C4-2B (cell line): ENCODE measurements at regions not wholly inside any gene's neighbourhood (a gene's known extent, or its start where the extent isn't known, plus 50 kb on each side); places are given as distances from the start of the nearest gene placed in this dataset.
"Not testable (repeated sequence)": the region's sequence is repeated elsewhere in the genome, so short reads cannot be mapped to it uniquely, and the experiment has no call there.

Source experiments
- H3K27ac ChIP-seq: fragments of 450-650 bp; 2 replicates; pipeline ENCODE4 v1.5.1; 2017
- ZFX ChIP-seq: fragments of 450-650 bp; IDR thresholded peaks from 2 replicates; pipeline ENCODE4 v1.6.1; 2017
- TF ChIP-seq, protein P1 (sequence below): fragments of 450-650 bp; conservative IDR thresholded peaks from 2 replicates; pipeline ENCODE4 v1.5.1; 2017; ENCODE audit warnings: mild to moderate bottlenecking

GRCh38 chr3:193030276-193030675, 112.6 kb upstream of the MB21D2 start:
- TF ChIP-seq, protein P1, sequence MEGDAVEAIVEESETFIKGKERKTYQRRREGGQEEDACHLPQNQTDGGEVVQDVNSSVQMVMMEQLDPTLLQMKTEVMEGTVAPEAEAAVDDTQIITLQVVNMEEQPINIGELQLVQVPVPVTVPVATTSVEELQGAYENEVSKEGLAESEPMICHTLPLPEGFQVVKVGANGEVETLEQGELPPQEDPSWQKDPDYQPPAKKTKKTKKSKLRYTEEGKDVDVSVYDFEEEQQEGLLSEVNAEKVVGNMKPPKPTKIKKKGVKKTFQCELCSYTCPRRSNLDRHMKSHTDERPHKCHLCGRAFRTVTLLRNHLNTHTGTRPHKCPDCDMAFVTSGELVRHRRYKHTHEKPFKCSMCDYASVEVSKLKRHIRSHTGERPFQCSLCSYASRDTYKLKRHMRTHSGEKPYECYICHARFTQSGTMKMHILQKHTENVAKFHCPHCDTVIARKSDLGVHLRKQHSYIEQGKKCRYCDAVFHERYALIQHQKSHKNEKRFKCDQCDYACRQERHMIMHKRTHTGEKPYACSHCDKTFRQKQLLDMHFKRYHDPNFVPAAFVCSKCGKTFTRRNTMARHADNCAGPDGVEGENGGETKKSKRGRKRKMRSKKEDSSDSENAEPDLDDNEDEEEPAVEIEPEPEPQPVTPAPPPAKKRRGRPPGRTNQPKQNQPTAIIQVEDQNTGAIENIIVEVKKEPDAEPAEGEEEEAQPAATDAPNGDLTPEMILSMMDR, result no peak
- TF ChIP-seq ZFX, result no peak
- no peak overlapping the region for H3K27ac ChIP-seq

DNA sequence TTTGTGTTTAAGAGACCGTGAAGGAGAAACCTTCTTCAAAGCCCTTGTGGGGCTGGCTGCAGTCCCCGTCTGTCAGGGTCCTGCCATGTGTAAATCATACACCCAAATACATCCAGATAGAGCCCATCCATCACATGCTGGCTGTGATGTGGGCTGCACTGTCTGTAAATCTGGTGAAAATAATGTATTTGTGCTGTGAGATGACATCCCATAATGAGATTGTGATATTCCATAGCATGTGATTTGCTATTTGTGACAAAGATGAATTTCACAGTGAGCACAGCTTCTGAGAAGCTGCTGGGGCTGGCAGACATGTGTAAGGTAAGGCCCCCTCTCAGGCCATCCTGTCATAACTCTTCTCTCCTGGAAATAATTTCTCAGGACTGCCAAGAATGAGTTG, 114.3 kb upstream of the MB21D2 start:
- no peak overlapping the region for H3K27ac ChIP-seq
- no peak for TF ChIP-seq ZFX
- TF ChIP-seq, protein P1, result no peak

DNA sequence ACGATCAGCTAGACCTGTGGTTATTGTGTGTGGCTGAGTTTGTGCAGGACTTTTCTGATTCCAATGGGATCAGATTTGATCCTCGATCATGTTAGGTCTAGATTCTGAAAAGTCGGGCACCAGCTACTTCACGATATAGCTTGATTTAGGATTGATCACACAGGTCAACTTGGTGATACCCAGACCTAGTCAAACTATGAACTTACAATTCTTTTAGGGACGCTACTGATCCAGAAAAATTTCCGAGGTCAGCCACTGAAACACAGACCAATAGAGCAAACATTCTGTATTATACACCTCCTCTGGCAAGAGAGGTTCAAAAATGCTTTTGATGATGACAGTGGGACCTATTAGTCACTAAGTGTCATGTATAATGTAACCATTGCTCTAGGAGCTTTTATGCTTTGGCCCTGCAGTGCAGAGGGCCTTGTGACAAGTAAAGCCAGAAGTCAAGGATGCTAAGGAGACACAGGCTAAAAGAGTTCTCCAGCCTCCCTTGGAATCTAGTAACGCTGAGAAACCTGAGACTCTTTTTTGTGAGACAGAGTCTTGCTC, 115.6 kb upstream of the MB21D2 start:
- no peak overlapping the region for H3K27ac ChIP-seq
- no peak for TF ChIP-seq ZFX
- TF ChIP-seq, protein P1, result no peak

- H3K27ac ChIP-seq, result not testable (repeated sequence)
These were observed 120.2 kb upstream of the MB21D2 start for GRCh38 chr3:193037828-193038227.

DNA sequence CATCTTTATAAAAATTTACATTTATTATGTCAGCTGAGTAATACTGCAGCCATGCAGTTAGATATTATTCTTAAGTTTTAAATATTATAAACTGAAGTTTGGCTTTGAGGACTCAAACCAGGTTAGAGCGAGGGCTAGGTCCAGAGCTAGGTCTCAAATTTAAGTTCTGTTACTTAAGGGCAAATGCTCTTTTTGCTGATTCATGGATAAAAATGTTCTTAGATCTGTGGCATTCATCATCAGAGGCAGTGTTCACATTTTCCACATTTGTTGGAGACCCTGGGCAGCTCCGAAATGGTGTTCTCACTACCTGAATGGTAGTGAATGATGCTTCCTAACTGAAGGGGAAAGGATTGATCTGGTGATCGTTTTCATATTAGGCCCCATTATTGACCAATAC, 121.4 kb upstream of the MB21D2 start:
- no peak for TF ChIP-seq ZFX
- TF ChIP-seq, protein P1, result no peak
- no peak overlapping the region for H3K27ac ChIP-seq

DNA sequence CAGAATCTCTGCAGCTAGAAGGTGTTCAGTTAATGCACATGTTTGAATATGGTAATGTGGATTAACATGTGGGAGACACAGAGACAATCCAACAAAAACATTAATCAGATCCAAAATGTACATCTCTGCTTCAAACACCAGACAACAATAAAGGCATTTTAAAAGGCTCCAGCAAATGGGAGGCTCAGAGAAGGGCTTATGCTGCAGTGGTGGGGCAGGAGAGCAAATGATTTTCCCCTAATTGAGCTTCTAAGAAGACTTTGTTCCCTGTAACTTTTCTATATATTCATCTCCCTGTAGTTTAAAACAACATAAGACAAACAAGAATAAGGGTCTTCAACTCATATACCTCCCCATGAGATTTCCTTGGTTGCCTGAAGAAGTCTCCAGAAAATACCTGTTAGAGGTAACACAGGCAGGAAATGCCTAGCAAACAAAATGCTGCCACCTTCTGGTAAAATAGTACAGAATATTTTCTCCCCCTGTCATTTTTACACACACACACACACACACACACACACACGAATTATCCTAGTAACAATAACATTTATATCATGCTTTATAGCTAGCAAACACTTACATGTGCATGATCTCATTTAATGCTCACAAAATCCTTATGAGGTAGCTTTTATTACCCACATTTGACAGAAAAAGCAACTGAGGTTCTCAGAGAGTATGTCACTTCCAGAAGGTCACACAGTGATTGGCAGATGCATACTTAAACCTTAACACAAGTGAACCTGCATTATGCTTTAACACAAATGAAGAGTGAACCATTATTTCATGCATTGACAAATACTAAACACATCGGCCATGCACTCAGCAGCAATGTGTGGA, 123.4 kb upstream of the MB21D2 start:
- TF ChIP-seq, protein P1, result peak; percentile 81
- TF ChIP-seq ZFX, result no peak
- no peak overlapping the region for H3K27ac ChIP-seq

DNA sequence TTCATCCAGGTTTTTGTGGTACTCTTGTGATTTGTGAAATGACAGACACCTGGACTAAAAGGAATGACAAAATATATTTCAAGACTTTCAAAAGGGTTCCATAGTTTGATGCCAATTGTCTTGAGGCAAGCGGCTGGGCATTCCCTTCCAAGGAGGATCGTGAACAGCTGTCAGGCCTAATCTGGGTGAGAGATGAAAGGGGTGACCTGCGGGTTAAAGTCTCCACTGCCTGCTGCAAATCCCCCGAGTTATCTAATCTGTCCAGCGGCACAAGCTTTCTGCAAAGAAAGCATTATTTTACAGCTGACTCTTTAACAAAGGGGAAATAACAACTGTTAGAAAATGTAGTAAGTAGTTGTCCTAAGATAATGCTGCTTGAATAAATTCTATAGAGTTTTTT, 128.7 kb upstream of the MB21D2 start:
- TF ChIP-seq, protein P1, result no peak
- TF ChIP-seq ZFX, result no peak
- H3K27ac ChIP-seq, result no peak overlapping the region

DNA sequence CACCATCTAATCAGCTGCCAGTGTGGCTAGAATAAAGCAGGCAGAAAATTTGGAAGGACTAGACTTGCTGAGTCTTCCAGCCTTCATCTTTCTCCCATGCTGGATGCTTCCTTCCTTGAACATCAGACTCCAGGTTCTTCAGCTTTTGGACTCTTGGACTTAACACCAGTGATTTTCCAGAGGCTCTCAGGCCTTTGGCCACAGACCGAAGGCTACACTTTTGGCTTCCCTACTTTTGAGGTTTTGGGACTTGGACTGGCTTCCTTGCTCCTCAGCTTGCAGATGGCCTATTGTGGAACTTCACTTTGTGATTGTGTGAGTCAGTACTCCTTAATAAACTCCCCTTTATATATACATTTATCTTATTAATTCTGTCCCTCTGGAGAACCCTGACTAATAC, 129.8 kb upstream of the MB21D2 start:
- not testable (repeated sequence) for H3K27ac ChIP-seq
